ENCODE measurements at regions not wholly inside any gene's neighbourhood (a gene's known extent, or its start where the extent isn't known, plus 50 kb on each side); places are given as distances from the start of the nearest gene placed in this dataset.

DNA sequence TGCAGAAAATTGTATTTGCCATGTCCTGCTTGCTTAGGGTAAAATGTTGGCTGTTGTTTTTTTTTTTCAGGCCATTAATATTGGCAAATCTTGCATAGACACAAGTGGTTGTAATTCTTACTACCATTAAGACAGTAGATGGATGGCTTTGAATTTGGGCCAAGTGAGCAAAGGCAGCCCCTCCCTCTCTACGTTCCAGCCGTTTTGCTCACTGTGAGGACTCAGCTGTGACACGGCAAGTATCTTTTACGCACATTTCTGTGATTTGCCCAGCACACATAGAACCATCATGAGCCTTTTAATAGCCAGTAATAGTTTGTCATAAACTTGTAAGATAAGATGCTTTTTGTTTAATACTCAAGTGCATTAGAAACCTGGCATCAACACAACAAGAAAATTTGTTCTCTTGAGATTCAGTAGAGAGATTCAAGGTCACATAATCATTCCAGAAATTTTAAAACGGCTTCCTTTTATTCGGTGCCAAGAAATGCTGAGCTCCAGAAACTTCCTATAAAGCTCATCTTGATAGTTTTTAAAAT, 205.2 kb upstream of the ADCY2 start:
- TF ChIP-seq GATA2 (IDR thresholded peaks at IDR 0.05; ENCODE audit: low read depth, low read length) = no peak
- no peak for TF ChIP-seq GATA3 (IDR thresholded peaks at IDR 0.05; ENCODE audit: low read depth, low read length)
